Spleen (tissue), 11 donors: ENCODE measurements at regions not wholly inside any gene's neighbourhood (a gene's known extent, or its start where the extent isn't known, plus 50 kb on each side); places are given as distances from the start of the nearest gene placed in this dataset.

Source experiments
- DNase-seq: peaks from one replicate; pipeline ENCODE4 v3.0.0-alpha.2; 2020
- H3K27ac ChIP-seq, 8 donors: fragments of 200-600 bp; sonication (generic) in 7 of 8; 1 replicate in 4 of 8; 2 replicates in 4 of 8; pipeline versions ENCODE4 v1.5.0 to v1.8.0; 2016 to 2021; ENCODE audit warnings: inconsistent platforms in 4 of 8, mild to moderate bottlenecking in 4 of 8, moderate library complexity in 1 of 8
- H3K27me3 ChIP-seq, 7 donors: fragments of 200-600 bp; sonication (generic) in 6 of 7; replicated peaks in 1 of 7; 1 replicate in 4 of 7; 2 replicates in 3 of 7; pipeline versions ENCODE4 v1.5.0 to v1.8.0; 2016 to 2021; ENCODE audit warnings: inconsistent platforms in 3 of 7, mild to moderate bottlenecking in 1 of 7
- H3K36me3 ChIP-seq, 6 donors: fragments of 200-600 bp; sonication (generic) in 5 of 6; 1 replicate in 4 of 6; 2 replicates in 2 of 6; pipeline versions ENCODE4 v1.5.0 to v1.8.0; 2016 to 2021; ENCODE audit warnings: inconsistent platforms in 2 of 6
- H3K4me1 ChIP-seq, 6 donors: fragments of 200-600 bp; sonication (generic) in 5 of 6; 1 replicate in 3 of 6; 2 replicates in 3 of 6; pipeline versions ENCODE4 v1.5.0 to v1.8.0; 2016 to 2021; ENCODE audit warnings: inconsistent platforms in 3 of 6
- H3K4me3 ChIP-seq, 8 donors: fragments of 200-600 bp; sonication (generic) in 7 of 8; 1 replicate in 4 of 8; 2 replicates in 4 of 8; pipeline versions ENCODE4 v1.5.0 to v1.8.0; 2016 to 2021; ENCODE audit warnings: inconsistent platforms in 4 of 8, mild to moderate bottlenecking in 4 of 8, moderate library complexity in 2 of 8
- H3K9me3 ChIP-seq, 8 donors: fragments of 200-600 bp; sonication (generic) in 7 of 8; 1 replicate in 4 of 8; 2 replicates in 4 of 8; pipeline versions ENCODE4 v1.5.0 to v1.8.0; 2016 to 2021; ENCODE audit warnings: inconsistent platforms in 4 of 8
- CTCF ChIP-seq, 11 experiments: fragments of 200-600 bp in 7 of 11; fragments of 450-650 bp in 4 of 11; sonication (generic) in 4 of 11; IDR thresholded peaks in 8 of 11; conservative IDR thresholded peaks in 3 of 11; 1 replicate in 7 of 11; 2 replicates in 4 of 11; pipeline versions ENCODE4 v1.4.0 to v1.8.0; 2016 to 2021; ENCODE audit warnings: antibody characterized with exemption in 11 of 11, inconsistent platforms in 4 of 11, mild to moderate bottlenecking in 1 of 11
- POLR2A ChIP-seq, 3 donors: fragments of 450-650 bp; IDR thresholded peaks; one replicate each; pipeline ENCODE4 v1.5.1; 2017; ENCODE audit warnings: antibody characterized with exemption in 3 of 3, mild to moderate bottlenecking in 1 of 3
- POLR2AphosphoS5 ChIP-seq, 3 donors: sonication (generic); formaldehyde crosslinking; IDR thresholded peaks; one replicate each; pipeline ENCODE4 v1.5.1; 2017; ENCODE audit warnings: antibody characterized with exemption in 3 of 3
- WGBS, 5 donors: extraction: QIAGEN DNeasy Blood & Tissue Kit in 3 of 5; methylation state at CpG; one replicate each; pipeline versions ENCODE4 v1.1.5 to v1.1.7; 2013 to 2018; 5-methylcytosine and 5-hydroxymethylcytosine counted together
- intact Hi-C: fragments of 100-400 bp; cut with DNase I; formaldehyde crosslinking; loops from one replicate; pipeline ENCODE4 v1.15.0; 2023; ENCODE audit warnings: low total_unique reads
- donor health status: healthy with polysubstance abuse.
- donor health status: DM: no; HTN: no; CAD: no; lungs with moderate emphysema.
- donor health status: DM: no; HTN: no; CAD: no.
- donor health status: Bipolar disorder and iron deficiency.
- donor health status: healthy.
- donor health status: DM: no; HTN: no; CAD: no.
- donor health status: DM: yes; HTN: yes; CAD: no.

- H3K9me3 ChIP-seq = no peaks in the 10 kb centered on the region
- intact Hi-C loops = no loop called here
- 53 to 66% (median 54%) methylated on average over 4 of the region's 4 CpGs for WGBS, 5 donors
- no peaks in the 10 kb centered on the region for H3K27me3 ChIP-seq
- no peak overlapping the region for H3K27ac ChIP-seq
- H3K4me1 ChIP-seq = no peaks in the 10 kb centered on the region
- H3K4me3 ChIP-seq = no peak overlapping the region
- no peak for TF ChIP-seq CTCF (IDR thresholded peaks at IDR 0.05 in 8 of 11, conservative IDR thresholded peaks at IDR 0.05 in 3 of 11)
- no peak for TF ChIP-seq POLR2AphosphoS5 (IDR thresholded peaks at IDR 0.05)
- TF ChIP-seq POLR2A (IDR thresholded peaks at IDR 0.05) = no peak
- DNase-seq = no peak
- no peaks in the 10 kb centered on the region for H3K36me3 ChIP-seq
Observed at GRCh38 chr15:47824147-47824546, 106.8 kb downstream of the SEMA6D start.

- intact Hi-C loops = no loop called here
- H3K4me3 ChIP-seq = no peak overlapping the region
- H3K27me3 ChIP-seq = no peaks in the 10 kb centered on the region
- TF ChIP-seq POLR2A (IDR thresholded peaks at IDR 0.05) (no peak), CTCF (IDR thresholded peaks at IDR 0.05 in 8 of 11, conservative IDR thresholded peaks at IDR 0.05 in 3 of 11) (no peak), POLR2AphosphoS5 (IDR thresholded peaks at IDR 0.05) (no peak)
- DNase-seq = no peak
- H3K4me1 ChIP-seq = no peaks in the 10 kb centered on the region
- no peaks in the 10 kb centered on the region for H3K36me3 ChIP-seq
- H3K9me3 ChIP-seq = peaks cover 0 to 4% (median 0%) of the 10 kb centered on the region in 8 donors
- 27 to 86% (median 74%) methylated on average over 1 of the region's 1 CpG for WGBS, 5 donors
- H3K27ac ChIP-seq = no peak overlapping the region
Observed at GRCh38 chr15:47829667-47830066, 112.4 kb downstream of the SEMA6D start.

DNA sequence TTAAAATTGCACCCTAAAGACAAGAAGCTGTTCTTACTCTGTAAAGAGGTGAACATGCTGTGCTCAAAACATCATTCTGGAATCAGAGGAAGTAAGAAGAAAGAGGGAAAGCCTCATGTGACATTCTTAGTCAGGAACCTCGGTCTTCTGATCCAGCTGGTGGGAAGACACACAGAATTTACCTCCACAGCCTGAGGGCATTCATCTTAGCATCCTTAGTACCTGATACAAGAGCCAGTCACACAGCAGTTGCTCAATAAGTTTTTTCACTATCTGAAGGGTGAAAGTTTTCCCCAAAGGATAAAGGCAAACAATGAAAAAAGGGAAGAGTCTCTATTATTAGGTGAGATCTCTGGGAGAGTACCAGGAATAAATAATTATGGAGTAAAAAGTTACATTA, 116.8 kb downstream of the SEMA6D start:
- peaks cover 0 to 4% (median 0%) of the 10 kb centered on the region in 8 donors for H3K9me3 ChIP-seq
- no peak overlapping the region for H3K4me3 ChIP-seq
- intact Hi-C loops = no loop called here
- TF ChIP-seq CTCF (IDR thresholded peaks at IDR 0.05 in 8 of 11, conservative IDR thresholded peaks at IDR 0.05 in 3 of 11) = no peak
- no peak for TF ChIP-seq POLR2A (IDR thresholded peaks at IDR 0.05)
- TF ChIP-seq POLR2AphosphoS5 (IDR thresholded peaks at IDR 0.05) = no peak
- no peaks in the 10 kb centered on the region for H3K4me1 ChIP-seq
- WGBS, 5 donors = 57 to 78% (median 74%) methylated on average over 1 of the region's 1 CpG
- H3K27me3 ChIP-seq = no peaks in the 10 kb centered on the region
- H3K36me3 ChIP-seq = no peaks in the 10 kb centered on the region
- no peak overlapping the region for H3K27ac ChIP-seq
- DNase-seq = no peak

GRCh38 chr15:47839233-47839825, 122.0 kb downstream of the SEMA6D start:
- no peak for DNase-seq
- Histone ChIP-seq H3K36me3 (no peaks in the 10 kb centered on the region), H3K9me3 (peaks cover 0 to 4% (median 0%) of the 10 kb centered on the region in 8 donors), H3K4me1 (no peaks in the 10 kb centered on the region), H3K27ac (no peak overlapping the region), H3K27me3 (no peaks in the 10 kb centered on the region), H3K4me3 (no peak overlapping the region)
- intact Hi-C loops = no loop called here
- WGBS, 5 donors = 75 to 87% (median 80%) methylated on average over 6 of the region's 6 CpGs
- no peak for TF ChIP-seq POLR2AphosphoS5 (IDR thresholded peaks at IDR 0.05)
- no peak for TF ChIP-seq POLR2A (IDR thresholded peaks at IDR 0.05)
- no peak for TF ChIP-seq CTCF (IDR thresholded peaks at IDR 0.05 in 8 of 11, conservative IDR thresholded peaks at IDR 0.05 in 3 of 11)
